Left hindlimb (tissue), 1 donor: ENCODE measurements at regions not wholly inside any gene's neighbourhood (a gene's known extent, or its start where the extent isn't known, plus 50 kb on each side); places are given as distances from the start of the nearest gene placed in this dataset.

ENCODE experiments used
- DNase-seq: peaks from one replicate; pipeline ENCODE4 v3.0.0-alpha.2; 2018

- DNase-seq, result no peak
Observed at GRCh38 chrX:116226665-116227484, 56.3 kb downstream of the AGTR2 start.

- no peak for DNase-seq
Observed at GRCh38 chrX:116230130-116230898, 59.8 kb downstream of the AGTR2 start.

- no peak for DNase-seq
Observed at GRCh38 chrX:116232833-116233232, 62.3 kb downstream of the AGTR2 start.

- DNase-seq, result no peak
Observed at GRCh38 chrX:116236666-116237065, 66.1 kb downstream of the AGTR2 start.

- DNase-seq, result no peak
Observed at GRCh38 chrX:116238093-116238492, 67.5 kb downstream of the AGTR2 start.

- DNase-seq, result no peak
Observed at GRCh38 chrX:116238567-116239255, 68.2 kb downstream of the AGTR2 start.

- DNase-seq, result no peak
Observed at GRCh38 chrX:116239944-116240840, 69.6 kb downstream of the AGTR2 start.

- no peak for DNase-seq
Observed at GRCh38 chrX:116241001-116241400, 70.5 kb downstream of the AGTR2 start.

GRCh38 chrX:116243039-116243438 is 72.5 kb downstream of the AGTR2 start:
- no peak for DNase-seq

- DNase-seq, result no peak
Observed at GRCh38 chrX:116246261-116246660, 75.7 kb downstream of the AGTR2 start.

GRCh38 chrX:116267511-116268040 is 97.0 kb downstream of the AGTR2 start:
- no peak for DNase-seq

- DNase-seq, result no peak
Observed at GRCh38 chrX:116272322-116272721, 101.8 kb downstream of the AGTR2 start.

- no peak for DNase-seq
Observed at GRCh38 chrX:116272861-116273260, 102.3 kb downstream of the AGTR2 start.

- DNase-seq, result no peak
Observed at GRCh38 chrX:116276261-116276660, 105.7 kb downstream of the AGTR2 start.

- DNase-seq, result no peak
Observed at GRCh38 chrX:116277351-116278225, 107.0 kb downstream of the AGTR2 start.

GRCh38 chrX:116278826-116279225 is 108.3 kb downstream of the AGTR2 start:
- no peak for DNase-seq

GRCh38 chrX:116281106-116281505 is 110.6 kb downstream of the AGTR2 start:
- no peak for DNase-seq

GRCh38 chrX:116282751-116283150 is 112.2 kb downstream of the AGTR2 start:
- DNase-seq, result no peak

- DNase-seq, result no peak
Observed at GRCh38 chrX:116284400-116284799, 113.9 kb downstream of the AGTR2 start.

- no peak for DNase-seq
Observed at GRCh38 chrX:116285501-116285900, 115.0 kb downstream of the AGTR2 start.

GRCh38 chrX:116289592-116289991 is 119.0 kb downstream of the AGTR2 start:
- DNase-seq, result no peak
